ENCODE measurements at regions not wholly inside any gene's neighbourhood (a gene's known extent, or its start where the extent isn't known, plus 50 kb on each side); places are given as distances from the start of the nearest gene placed in this dataset.

- H3K27ac ChIP-seq = no peak overlapping the region
- no peak overlapping the region for H3K4me3 ChIP-seq (ENCODE audit: low read depth, low read length)
- no peaks in the 10 kb centered on the region for H3K36me3 ChIP-seq
- DNase-seq = no peak
- H3K9me3 ChIP-seq (ENCODE audit: severe bottlenecking) = no peaks in the 10 kb centered on the region
- no peak for TF ChIP-seq CTCF (IDR thresholded peaks at IDR 0.05; ENCODE audit: low read depth, low read length)
- peaks cover 5% of the 10 kb centered on the region for H3K27me3 ChIP-seq (ENCODE audit: insufficient read depth, low read depth, severe bottlenecking)
These were observed 647.5 kb upstream of the TENM3 start for GRCh38 chr4:181595716-181596115.

GRCh38 chr4:181597766-181598165, 645.4 kb upstream of the TENM3 start:
- peaks cover 5% of the 10 kb centered on the region for H3K27me3 ChIP-seq (ENCODE audit: insufficient read depth, low read depth, severe bottlenecking)
- H3K4me3 ChIP-seq (ENCODE audit: low read depth, low read length) = no peak overlapping the region
- H3K27ac ChIP-seq = no peak overlapping the region
- DNase-seq = no peak
- no peak for TF ChIP-seq CTCF (IDR thresholded peaks at IDR 0.05; ENCODE audit: low read depth, low read length)
- no peaks in the 10 kb centered on the region for H3K9me3 ChIP-seq (ENCODE audit: severe bottlenecking)
- H3K36me3 ChIP-seq = no peaks in the 10 kb centered on the region

- Histone ChIP-seq H3K27ac (no peak overlapping the region), H3K27me3 (ENCODE audit: insufficient read depth, low read depth, severe bottlenecking) (peaks cover 8% of the 10 kb centered on the region), H3K9me3 (ENCODE audit: severe bottlenecking) (no peaks in the 10 kb centered on the region), H3K4me3 (ENCODE audit: low read depth, low read length) (no peak overlapping the region), H3K36me3 (no peaks in the 10 kb centered on the region)
- TF ChIP-seq CTCF (IDR thresholded peaks at IDR 0.05; ENCODE audit: low read depth, low read length) = no peak
- no peak for DNase-seq
These were observed 644.1 kb upstream of the TENM3 start for GRCh38 chr4:181599134-181599533.

GRCh38 chr4:181601103-181601502, 642.1 kb upstream of the TENM3 start:
- Histone ChIP-seq H3K27me3 (ENCODE audit: insufficient read depth, low read depth, severe bottlenecking) (peaks cover 11% of the 10 kb centered on the region), H3K27ac (no peak overlapping the region), H3K36me3 (no peaks in the 10 kb centered on the region), H3K4me3 (ENCODE audit: low read depth, low read length) (no peak overlapping the region), H3K9me3 (ENCODE audit: severe bottlenecking) (no peaks in the 10 kb centered on the region)
- no peak for TF ChIP-seq CTCF (IDR thresholded peaks at IDR 0.05; ENCODE audit: low read depth, low read length)
- no peak for DNase-seq

GRCh38 chr4:181604546-181604945, 638.7 kb upstream of the TENM3 start:
- Histone ChIP-seq H3K36me3 (no peaks in the 10 kb centered on the region), H3K27me3 (ENCODE audit: insufficient read depth, low read depth, severe bottlenecking) (peaks cover 18% of the 10 kb centered on the region), H3K27ac (no peak overlapping the region), H3K4me3 (ENCODE audit: low read depth, low read length) (no peak overlapping the region), H3K9me3 (ENCODE audit: severe bottlenecking) (no peaks in the 10 kb centered on the region)
- no peak for DNase-seq
- TF ChIP-seq CTCF (IDR thresholded peaks at IDR 0.05; ENCODE audit: low read depth, low read length) = no peak

- no peak for TF ChIP-seq CTCF (IDR thresholded peaks at IDR 0.05; ENCODE audit: low read depth, low read length)
These were observed 636.9 kb upstream of the TENM3 start for GRCh38 chr4:181606300-181606699.

More at GRCh38 chr4:181606300-181606699, 636.9 kb upstream of the TENM3 start:
- DNase-seq = no peak
- Histone ChIP-seq H3K9me3 (ENCODE audit: severe bottlenecking) (no peaks in the 10 kb centered on the region), H3K36me3 (no peaks in the 10 kb centered on the region), H3K27me3 (ENCODE audit: insufficient read depth, low read depth, severe bottlenecking) (peaks cover 13% of the 10 kb centered on the region), H3K27ac (no peak overlapping the region), H3K4me3 (ENCODE audit: low read depth, low read length) (no peak overlapping the region)
